ENCODE measurements at regions not wholly inside any gene's neighbourhood (a gene's known extent, or its start where the extent isn't known, plus 50 kb on each side); places are given as distances from the start of the nearest gene placed in this dataset.

- H3K4me1 ChIP-seq, result peaks cover 0 to 4% of the 10 kb centered on the region in 2 donors
- no peak overlapping the region for H3K4me3 ChIP-seq
- TF ChIP-seq CTCF (IDR thresholded peaks at IDR 0.05), result no peak
- peaks cover 0 to 4% of the 10 kb centered on the region in 2 donors for H3K9me3 ChIP-seq
- intact Hi-C loops (cut with DNase I), result no loop called here
- no peaks in the 10 kb centered on the region for H3K36me3 ChIP-seq
- peak in 1 of 4 donors; percentile 7 for DNase-seq
- peak; percentile 87 for ATAC-seq
- no peak overlapping the region for H3K27ac ChIP-seq
- H3K27me3 ChIP-seq, result no peaks in the 10 kb centered on the region
These were observed 50.7 kb upstream of the KIT start for GRCh38 chr4:54607067-54607466.

GRCh38 chr4:54607521-54607920, 50.2 kb upstream of the KIT start:
- DNase-seq, result no peak
- Histone ChIP-seq H3K36me3 (no peaks in the 10 kb centered on the region), H3K27me3 (no peaks in the 10 kb centered on the region), H3K27ac (no peak overlapping the region), H3K4me3 (no peak overlapping the region), H3K4me1 (peaks cover 0 to 4% of the 10 kb centered on the region in 2 donors), H3K9me3 (peaks cover 0 to 4% of the 10 kb centered on the region in 2 donors)
- intact Hi-C loops (cut with DNase I), result no loop called here
- no peak for TF ChIP-seq CTCF (IDR thresholded peaks at IDR 0.05)
- no peak for ATAC-seq

Data from left lung (tissue), 4 donors.